ENCODE measurements at regions not wholly inside any gene's neighbourhood (a gene's known extent, or its start where the extent isn't known, plus 50 kb on each side); places are given as distances from the start of the nearest gene placed in this dataset.
A peak's percentile ranks its signal among the peaks of the same experiment; 100 is the strongest.

- no peak for DNase-seq
These were observed 717.5 kb upstream of the LRFN5 start for GRCh38 chr14:40889126-40889525.

GRCh38 chr14:40887912-40888311, 718.8 kb upstream of the LRFN5 start:
- no peak for DNase-seq

- DNase-seq = peak in 1 of 2 donors; percentile 3
These were observed 736.4 kb upstream of the LRFN5 start for GRCh38 chr14:40870252-40870651.

GRCh38 chr14:40859055-40859454, 747.6 kb upstream of the LRFN5 start:
- DNase-seq = no peak

- no peak for DNase-seq
These were observed 751.3 kb upstream of the LRFN5 start for GRCh38 chr14:40855343-40855742.

- DNase-seq = no peak
These were observed 756.5 kb upstream of the LRFN5 start for GRCh38 chr14:40850191-40850590.

GRCh38 chr14:40847480-40847879, 759.2 kb upstream of the LRFN5 start:
- DNase-seq = no peak

GRCh38 chr14:40842816-40843215, 763.9 kb upstream of the LRFN5 start:
- DNase-seq = no peak

GRCh38 chr14:40841886-40842285, 764.8 kb upstream of the LRFN5 start:
- DNase-seq = no peak

GRCh38 chr14:40838601-40839000, 768.1 kb upstream of the LRFN5 start:
- no peak for DNase-seq

GRCh38 chr14:40806471-40806870, 800.2 kb upstream of the LRFN5 start:
- no peak for DNase-seq

- no peak for DNase-seq
These were observed 810.5 kb upstream of the LRFN5 start for GRCh38 chr14:40796168-40796567.

- no peak for DNase-seq
These were observed 821.8 kb upstream of the LRFN5 start for GRCh38 chr14:40784860-40785259.

- DNase-seq = no peak
These were observed 844.0 kb upstream of the LRFN5 start for GRCh38 chr14:40762685-40763084.

- DNase-seq = no peak
These were observed 844.5 kb upstream of the LRFN5 start for GRCh38 chr14:40762177-40762576.

GRCh38 chr14:40760704-40761103, 846.0 kb upstream of the LRFN5 start:
- no peak for DNase-seq

GRCh38 chr14:40758076-40758475, 848.6 kb upstream of the LRFN5 start:
- DNase-seq = no peak

GRCh38 chr14:40757376-40757950, 849.2 kb upstream of the LRFN5 start:
- DNase-seq = no peak

- DNase-seq = no peak
These were observed 873.5 kb upstream of the LRFN5 start for GRCh38 chr14:40733206-40733605.

GRCh38 chr14:40727107-40727506, 879.6 kb upstream of the LRFN5 start:
- DNase-seq = no peak

GRCh38 chr14:40713387-40713786, 893.3 kb upstream of the LRFN5 start:
- DNase-seq = no peak

- DNase-seq = no peak
These were observed 909.4 kb upstream of the LRFN5 start for GRCh38 chr14:40697231-40697630.

- DNase-seq = no peak
These were observed 912.7 kb upstream of the LRFN5 start for GRCh38 chr14:40694023-40694422.

GRCh38 chr14:40691066-40691465, 915.6 kb upstream of the LRFN5 start:
- DNase-seq = no peak

- no peak for DNase-seq
These were observed 920.9 kb upstream of the LRFN5 start for GRCh38 chr14:40685764-40686163.

- DNase-seq = no peak
These were observed 922.3 kb upstream of the LRFN5 start for GRCh38 chr14:40684328-40684727.
